Chondrocyte (in vitro differentiated cells): ENCODE measurements at regions not wholly inside any gene's neighbourhood (a gene's known extent, or its start where the extent isn't known, plus 50 kb on each side); places are given as distances from the start of the nearest gene placed in this dataset.

Experiments
- DNase-seq: peaks from one replicate; pipeline ENCODE4 v3.0.0; 2021; ENCODE audit warnings: mixed read lengths, low spot score
- H3K27ac Mint-ChIP-seq: one replicate; pipeline ENCODE4 v1.8.0; 2021; ENCODE audit warnings: mild to moderate bottlenecking, moderate library complexity, mixed read lengths; ENCODE audit not compliant: unreplicated experiment
- H3K27me3 Mint-ChIP-seq: 2 replicates; pipeline ENCODE4 v1.8.0; 2021; ENCODE audit warnings: low read depth, mixed read lengths
- H3K36me3 Mint-ChIP-seq: 2 replicates; pipeline ENCODE4 v1.8.0; 2021; ENCODE audit warnings: low read depth, mixed read lengths
- H3K4me1 Mint-ChIP-seq: 2 replicates; pipeline ENCODE4 v1.8.0; 2021; ENCODE audit warnings: low read depth, mild to moderate bottlenecking, mixed read lengths
- H3K4me3 Mint-ChIP-seq: one replicate; pipeline ENCODE4 v1.8.0; 2021; ENCODE audit warnings: mild to moderate bottlenecking, moderate library complexity, mixed read lengths; ENCODE audit not compliant: unreplicated experiment
- H3K9me3 Mint-ChIP-seq: 2 replicates; pipeline ENCODE4 v1.8.0; 2021; ENCODE audit warnings: low read depth, mixed read lengths
- CTCF ChIP-seq: fragments of 200-600 bp; sonication (generic); IDR thresholded peaks from 2 replicates; pipeline ENCODE4 v1.5.0; 2021; ENCODE audit warnings: antibody characterized with exemption, mild to moderate bottlenecking, moderate library complexity

- H3K4me3 Mint-ChIP-seq = no peak overlapping the region
- H3K9me3 Mint-ChIP-seq = no peaks in the 10 kb centered on the region
- no peak for DNase-seq
- TF ChIP-seq CTCF = no peak
- no peak overlapping the region for H3K27ac Mint-ChIP-seq
- H3K4me1 Mint-ChIP-seq = peaks cover 6% of the 10 kb centered on the region
- H3K36me3 Mint-ChIP-seq = no peaks in the 10 kb centered on the region
- no peaks in the 10 kb centered on the region for H3K27me3 Mint-ChIP-seq
These were observed 74.7 kb downstream of the LLPH start for GRCh38 chr12:66055837-66056319.

- Mint-ChIP-seq H3K27me3 (no peaks in the 10 kb centered on the region), H3K4me3 (no peak overlapping the region), H3K27ac (no peak overlapping the region), H3K4me1 (no peaks in the 10 kb centered on the region), H3K9me3 (no peaks in the 10 kb centered on the region), H3K36me3 (no peaks in the 10 kb centered on the region)
- TF ChIP-seq CTCF = no peak
- DNase-seq = no peak
These were observed 77.4 kb downstream of the LLPH start for GRCh38 chr12:66052988-66053615.

- Mint-ChIP-seq H3K9me3 (no peaks in the 10 kb centered on the region), H3K27ac (no peak overlapping the region), H3K27me3 (no peaks in the 10 kb centered on the region), H3K4me3 (no peak overlapping the region), H3K4me1 (peaks cover 5% of the 10 kb centered on the region), H3K36me3 (no peaks in the 10 kb centered on the region)
- no peak for TF ChIP-seq CTCF
- DNase-seq = no peak
These were observed 79.2 kb downstream of the LLPH start for GRCh38 chr12:66051361-66051760.

- Mint-ChIP-seq H3K4me3 (no peak overlapping the region), H3K4me1 (peaks cover 5% of the 10 kb centered on the region), H3K9me3 (no peaks in the 10 kb centered on the region), H3K27ac (no peak overlapping the region), H3K27me3 (no peaks in the 10 kb centered on the region), H3K36me3 (no peaks in the 10 kb centered on the region)
- no peak for TF ChIP-seq CTCF
- no peak for DNase-seq
These were observed 79.9 kb downstream of the LLPH start for GRCh38 chr12:66050610-66051009.

GRCh38 chr12:66050283-66050576 is 80.3 kb downstream of the LLPH start:
- H3K27me3 Mint-ChIP-seq = no peaks in the 10 kb centered on the region
- TF ChIP-seq CTCF = no peak
- H3K9me3 Mint-ChIP-seq = no peaks in the 10 kb centered on the region
- no peaks in the 10 kb centered on the region for H3K36me3 Mint-ChIP-seq
- H3K4me3 Mint-ChIP-seq = no peak overlapping the region
- peaks cover 5% of the 10 kb centered on the region for H3K4me1 Mint-ChIP-seq
- no peak overlapping the region for H3K27ac Mint-ChIP-seq
- DNase-seq = no peak
